ENCODE measurements at regions not wholly inside any gene's neighbourhood (a gene's known extent, or its start where the extent isn't known, plus 50 kb on each side); places are given as distances from the start of the nearest gene placed in this dataset.

DNA sequence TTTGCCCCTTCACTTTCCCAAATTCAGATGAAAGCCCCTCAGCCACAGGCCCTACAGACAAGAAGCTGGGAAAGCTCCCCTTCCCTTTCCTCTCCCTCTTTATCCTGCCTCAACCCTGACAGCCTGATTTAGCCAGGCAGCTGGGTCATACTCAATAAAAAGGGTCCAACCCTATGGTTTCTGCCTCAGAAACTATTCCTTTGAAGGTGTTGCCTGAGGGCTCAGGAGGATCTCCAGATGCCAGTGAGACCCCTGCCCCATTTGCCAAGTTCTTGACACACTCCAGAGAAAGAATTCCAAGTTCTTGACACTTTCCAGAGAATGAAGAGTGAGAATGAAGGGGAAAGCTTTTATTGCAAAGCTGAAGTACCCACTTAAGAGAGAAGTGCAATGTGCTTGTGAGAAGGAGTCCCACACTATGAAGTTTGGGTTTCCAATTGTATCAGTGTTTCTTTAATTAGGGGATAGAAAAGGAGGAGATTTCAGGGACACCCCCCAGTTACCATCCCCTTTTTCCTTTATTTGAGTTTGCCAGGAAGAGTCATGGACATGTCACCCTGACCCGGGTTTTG is 576.2 kb downstream of the METTL4 start:
- FAIRE-seq, result no peak
- TF ChIP-seq, protein P1, sequence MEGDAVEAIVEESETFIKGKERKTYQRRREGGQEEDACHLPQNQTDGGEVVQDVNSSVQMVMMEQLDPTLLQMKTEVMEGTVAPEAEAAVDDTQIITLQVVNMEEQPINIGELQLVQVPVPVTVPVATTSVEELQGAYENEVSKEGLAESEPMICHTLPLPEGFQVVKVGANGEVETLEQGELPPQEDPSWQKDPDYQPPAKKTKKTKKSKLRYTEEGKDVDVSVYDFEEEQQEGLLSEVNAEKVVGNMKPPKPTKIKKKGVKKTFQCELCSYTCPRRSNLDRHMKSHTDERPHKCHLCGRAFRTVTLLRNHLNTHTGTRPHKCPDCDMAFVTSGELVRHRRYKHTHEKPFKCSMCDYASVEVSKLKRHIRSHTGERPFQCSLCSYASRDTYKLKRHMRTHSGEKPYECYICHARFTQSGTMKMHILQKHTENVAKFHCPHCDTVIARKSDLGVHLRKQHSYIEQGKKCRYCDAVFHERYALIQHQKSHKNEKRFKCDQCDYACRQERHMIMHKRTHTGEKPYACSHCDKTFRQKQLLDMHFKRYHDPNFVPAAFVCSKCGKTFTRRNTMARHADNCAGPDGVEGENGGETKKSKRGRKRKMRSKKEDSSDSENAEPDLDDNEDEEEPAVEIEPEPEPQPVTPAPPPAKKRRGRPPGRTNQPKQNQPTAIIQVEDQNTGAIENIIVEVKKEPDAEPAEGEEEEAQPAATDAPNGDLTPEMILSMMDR (IDR thresholded peaks at IDR 0.05; ENCODE audit: insufficient read depth, missing control alignments), result no peak
- no peak for DNase-seq (ENCODE audit: insufficient read length, low spot score)

DNA sequence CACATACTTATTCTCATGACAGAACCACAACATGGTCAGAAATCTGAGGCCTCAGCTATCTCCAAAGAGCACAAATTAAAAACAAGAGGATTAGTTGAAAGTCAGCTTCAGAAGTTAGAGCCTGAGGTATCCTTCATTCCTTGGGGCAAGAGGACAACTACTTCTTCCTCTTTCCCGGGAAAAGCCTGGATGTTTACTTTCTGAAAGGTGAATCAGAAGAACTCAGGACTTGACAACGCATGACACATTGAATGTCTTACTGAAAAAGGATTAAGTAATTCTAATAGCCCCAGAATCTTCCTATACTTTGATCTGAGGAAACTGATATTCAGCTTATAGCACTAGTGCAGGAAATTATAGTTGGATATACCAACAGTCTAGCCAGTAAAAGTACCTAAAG is 573.2 kb downstream of the METTL4 start:
- TF ChIP-seq, protein P1 (IDR thresholded peaks at IDR 0.05; ENCODE audit: insufficient read depth, missing control alignments), result no peak
- FAIRE-seq (peak; percentile 16), DNase-seq (ENCODE audit: insufficient read length, low spot score) (no peak)

DNA sequence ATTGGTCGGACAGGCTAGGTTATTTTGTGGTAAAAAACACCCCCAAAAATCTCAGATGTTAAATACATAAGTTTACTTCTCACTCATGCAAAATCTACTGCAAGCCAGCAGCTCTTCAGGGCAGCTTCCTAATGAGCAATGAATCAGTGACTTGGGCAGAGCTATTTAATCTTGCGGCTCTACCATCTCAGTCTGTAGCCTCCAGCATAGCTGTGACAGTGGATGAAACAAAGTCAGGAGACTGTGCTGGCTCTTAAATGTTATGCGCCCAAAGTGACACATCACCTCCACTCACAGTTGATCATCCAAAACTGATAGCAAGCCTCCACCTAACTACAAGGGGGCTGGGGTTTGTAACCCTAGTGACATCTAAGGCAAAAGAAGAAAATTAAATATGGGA is 571.9 kb downstream of the METTL4 start:
- no peak for DNase-seq (ENCODE audit: insufficient read length, low spot score)
- TF ChIP-seq, protein P1 (IDR thresholded peaks at IDR 0.05; ENCODE audit: insufficient read depth, missing control alignments), result no peak
- no peak for FAIRE-seq

DNA sequence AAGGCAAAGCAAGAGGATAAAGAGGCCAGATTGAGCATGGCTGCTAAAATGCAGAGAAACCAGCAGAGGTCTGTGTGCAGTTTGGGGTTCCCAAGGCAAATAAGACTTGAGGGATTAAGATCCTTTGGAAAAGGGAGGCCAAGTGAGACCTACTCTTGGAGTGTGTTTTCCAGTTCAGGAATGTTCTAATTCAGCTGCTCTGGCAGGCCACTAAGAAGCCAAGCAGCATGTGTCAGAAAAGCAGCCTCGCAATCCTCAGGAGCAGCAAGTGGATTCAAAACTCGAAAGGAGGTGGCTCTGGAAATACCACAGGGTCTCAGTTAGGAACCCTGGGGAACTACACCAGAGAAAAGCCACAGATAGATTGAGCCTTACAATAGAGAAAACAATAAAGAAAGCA is 569.2 kb downstream of the METTL4 start:
- TF ChIP-seq, protein P1 (IDR thresholded peaks at IDR 0.05; ENCODE audit: insufficient read depth, missing control alignments), result no peak
- FAIRE-seq (peak; percentile 48), DNase-seq (ENCODE audit: insufficient read length, low spot score) (no peak)

DNA sequence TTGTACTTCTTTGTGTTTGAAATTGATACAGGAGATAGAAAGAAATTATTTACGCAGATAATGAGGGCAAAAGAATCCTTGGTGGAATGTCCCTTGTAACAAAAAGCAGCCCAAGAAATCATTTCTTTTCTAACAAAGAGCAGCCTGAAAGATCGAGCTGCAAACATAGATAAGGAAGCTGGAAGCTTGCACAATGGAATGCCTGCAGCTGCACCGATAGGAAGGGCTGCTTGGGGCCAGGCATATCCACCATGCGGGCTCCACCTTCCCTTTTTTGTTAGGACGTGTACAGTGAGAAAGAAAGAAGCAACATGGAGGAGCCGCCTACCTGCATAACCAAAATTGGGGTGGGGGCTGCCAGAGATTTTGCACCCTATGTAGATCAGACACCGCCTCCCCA is 568.7 kb downstream of the METTL4 start:
- no peak for FAIRE-seq
- DNase-seq (ENCODE audit: insufficient read length, low spot score), result no peak
- TF ChIP-seq, protein P1 (IDR thresholded peaks at IDR 0.05; ENCODE audit: insufficient read depth, missing control alignments), result no peak

DNA sequence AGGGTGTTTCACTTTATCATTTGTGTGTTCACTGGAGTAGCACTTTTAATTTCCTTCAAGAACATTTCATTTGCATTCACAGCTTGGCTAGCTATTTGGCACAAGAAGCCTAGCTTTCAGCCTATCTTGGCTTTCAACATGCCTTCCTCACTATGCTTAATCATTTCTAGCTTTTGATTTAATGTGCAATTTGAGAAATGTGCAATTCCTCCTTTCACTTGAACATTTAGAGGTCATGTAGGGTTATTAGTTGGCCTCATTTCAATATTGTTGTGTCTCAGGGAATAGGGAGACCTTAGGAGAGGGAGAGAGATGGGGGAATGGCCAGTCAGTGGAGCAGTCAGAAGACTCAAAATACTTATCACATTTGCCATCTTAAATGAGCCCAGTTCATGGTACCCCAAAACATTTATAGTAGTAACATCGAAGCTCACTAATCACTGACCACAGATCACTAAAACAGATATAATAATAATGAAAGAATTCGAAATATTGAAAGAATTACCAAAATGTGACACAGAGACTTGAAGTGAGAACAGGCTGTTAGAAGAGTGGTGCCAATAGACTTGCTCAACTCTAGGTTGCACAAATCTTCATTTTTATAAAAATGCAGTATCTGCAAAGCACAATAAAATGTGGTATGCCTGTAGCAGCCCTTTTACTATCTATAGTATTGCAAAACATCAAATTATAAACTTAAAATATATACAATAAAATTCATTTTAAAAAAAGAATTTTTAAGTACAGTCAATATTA is 561.2 kb downstream of the METTL4 start:
- DNase-seq (ENCODE audit: insufficient read length, low spot score) (no peak), FAIRE-seq (peak; percentile 6)
- TF ChIP-seq, protein P1 (IDR thresholded peaks at IDR 0.05; ENCODE audit: insufficient read depth, missing control alignments), result no peak

DNA sequence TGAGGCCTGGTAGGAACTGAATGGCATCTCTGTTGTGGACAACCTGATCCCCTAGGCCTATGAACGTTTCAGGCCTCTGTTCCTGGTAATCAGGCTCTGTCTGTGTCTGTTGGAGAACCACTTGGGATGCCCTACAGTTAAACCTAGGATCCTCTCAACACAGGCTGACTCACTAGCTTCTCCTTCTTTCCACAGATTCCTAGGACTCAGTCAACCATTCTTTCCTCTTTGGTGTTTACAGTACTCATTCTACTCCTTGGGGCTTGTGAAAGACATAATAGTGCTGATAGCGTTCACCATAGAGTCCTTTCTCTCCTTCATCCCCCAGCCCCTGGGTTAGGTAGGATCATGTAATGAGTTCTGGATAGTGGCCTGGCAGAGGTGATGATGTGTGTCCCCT is 544.3 kb downstream of the METTL4 start:
- DNase-seq (ENCODE audit: insufficient read length, low spot score) (no peak), FAIRE-seq (no peak)
- TF ChIP-seq, protein P1 (IDR thresholded peaks at IDR 0.05; ENCODE audit: insufficient read depth, missing control alignments), result no peak

Measured in D721Med (cell line).